GM12875 (cell line): ENCODE measurements at regions not wholly inside any gene's neighbourhood (a gene's known extent, or its start where the extent isn't known, plus 50 kb on each side); places are given as distances from the start of the nearest gene placed in this dataset.

Experiments
- H3K4me3 ChIP-seq: one replicate; pipeline ENCODE4 v1.5.1; 2011; ENCODE audit warnings: low read depth, low read length, control low read depth
- CTCF ChIP-seq: IDR thresholded peaks from 2 replicates; pipeline ENCODE4 v1.5.1; 2011; ENCODE audit warnings: low read depth, mild to moderate bottlenecking, control low read depth, inconsistent platforms, low read length, moderate library complexity, borderline replicate concordance; ENCODE audit not compliant: insufficient read depth

GRCh38 chr14:97813556-97813955, 1016.4 kb downstream of the VRK1 start:
- TF ChIP-seq CTCF = no peak
- no peak overlapping the region for H3K4me3 ChIP-seq

GRCh38 chr14:97820781-97821180, 1023.6 kb downstream of the VRK1 start:
- no peak overlapping the region for H3K4me3 ChIP-seq
- no peak for TF ChIP-seq CTCF

GRCh38 chr14:97824218-97824617, 1027.0 kb downstream of the VRK1 start:
- TF ChIP-seq CTCF = no peak
- H3K4me3 ChIP-seq = no peak overlapping the region

GRCh38 chr14:97827746-97828145, 1030.6 kb downstream of the VRK1 start:
- no peak overlapping the region for H3K4me3 ChIP-seq
- no peak for TF ChIP-seq CTCF

- no peak for TF ChIP-seq CTCF
- H3K4me3 ChIP-seq = no peak overlapping the region
These were observed 1035.6 kb downstream of the VRK1 start for GRCh38 chr14:97832776-97833175.

- no peak overlapping the region for H3K4me3 ChIP-seq
- no peak for TF ChIP-seq CTCF
These were observed 1041.8 kb downstream of the VRK1 start for GRCh38 chr14:97838986-97839385.

GRCh38 chr14:97840159-97840558, 1043.0 kb downstream of the VRK1 start:
- TF ChIP-seq CTCF = no peak
- H3K4me3 ChIP-seq = no peak overlapping the region
